DND-41 (cell line): ENCODE measurements at regions not wholly inside any gene's neighbourhood (a gene's known extent, or its start where the extent isn't known, plus 50 kb on each side); places are given as distances from the start of the nearest gene placed in this dataset.

Experiments
- ATAC-seq: fragments of 200-7000 bp; cut with Tn5 transposase; 3 replicates; pipeline ENCODE4 v1.9.1; 2021; ENCODE audit warnings: low read depth; ENCODE audit not compliant: insufficient read depth
- DNase-seq: peaks from one replicate; pipeline ENCODE4 v3.0.0-alpha.2; 2020
- H2AFZ ChIP-seq: 2 replicates; pipeline ENCODE4 v1.6.0; 2012; ENCODE audit warnings: low read depth, low read length
- H3K27ac ChIP-seq: 2 replicates; pipeline ENCODE4 v1.5.1; 2012; ENCODE audit warnings: low read length, inconsistent platforms
- H3K27me3 ChIP-seq: fragments of 200-600 bp; sonication (generic); 2 replicates; pipeline ENCODE4 v1.6.0; 2012; ENCODE audit warnings: low read length, mild to moderate bottlenecking, inconsistent platforms; ENCODE audit not compliant: insufficient read depth, poor library complexity
- H3K36me3 ChIP-seq: 2 replicates; pipeline ENCODE4 v1.5.1; 2012; ENCODE audit warnings: low read length, inconsistent platforms; ENCODE audit not compliant: insufficient read depth
- H3K4me1 ChIP-seq: 2 replicates; pipeline ENCODE4 v1.5.1; 2012; ENCODE audit warnings: mild to moderate bottlenecking, low read length; ENCODE audit not compliant: insufficient read depth
- H3K4me2 ChIP-seq: 2 replicates; pipeline ENCODE4 v1.6.0; 2012; ENCODE audit warnings: mild to moderate bottlenecking, moderate library complexity, low read length, inconsistent platforms; ENCODE audit not compliant: insufficient read depth
- H3K4me3 ChIP-seq, 2 experiments: fragments of 200-600 bp in 1 of 2; shearing (Covaris generic) in 1 of 2; 2 replicates each; pipeline ENCODE4 v1.5.1; 2012 to 2016; ENCODE audit warnings: inconsistent platforms in 2 of 2, low read length in 2 of 2, mild to moderate bottlenecking in 2 of 2, low read depth in 1 of 2, moderate library complexity in 1 of 2
- H3K79me2 ChIP-seq: 2 replicates; pipeline ENCODE4 v1.6.0; 2012; ENCODE audit warnings: low read length, inconsistent platforms; ENCODE audit not compliant: insufficient read depth
- H3K9ac ChIP-seq: 2 replicates; pipeline ENCODE4 v1.6.0; 2012; ENCODE audit warnings: low read depth, mild to moderate bottlenecking, inconsistent platforms, low read length, moderate library complexity
- H3K9me3 ChIP-seq: 2 replicates; pipeline ENCODE4 v1.5.1; 2012; ENCODE audit warnings: low read length, moderate library complexity, mild to moderate bottlenecking, inconsistent platforms; ENCODE audit not compliant: insufficient read depth, severe bottlenecking
- H4K20me1 ChIP-seq: 2 replicates; pipeline ENCODE4 v1.6.0; 2012; ENCODE audit warnings: low read length; ENCODE audit not compliant: insufficient read depth
- CTCF ChIP-seq: IDR thresholded peaks from 2 replicates; pipeline ENCODE4 v1.5.1; 2012; ENCODE audit warnings: borderline replicate concordance, low read length, moderate library complexity, mild to moderate bottlenecking; ENCODE audit not compliant: poor library complexity, severe bottlenecking; ENCODE audit errors: extremely low read depth
- EZH2 ChIP-seq: IDR thresholded peaks from 3 replicates; pipeline ENCODE4 v1.6.1; 2012; ENCODE audit warnings: borderline replicate concordance, low read depth, mild to moderate bottlenecking, moderate library complexity, low read length, inconsistent platforms; ENCODE audit not compliant: severe bottlenecking

- Histone ChIP-seq H3K4me3 (no peak overlapping the region), H4K20me1 (no peaks in the 10 kb centered on the region), H3K9ac (no peak overlapping the region), H2AFZ (no peak overlapping the region), H3K27ac (no peak overlapping the region), H3K4me2 (no peak overlapping the region), H3K4me1 (no peaks in the 10 kb centered on the region; the same call in 1 of the 2 replicates), H3K27me3 (peaks cover 29% of the 10 kb centered on the region), H3K9me3 (no peaks in the 10 kb centered on the region), H3K36me3 (no peaks in the 10 kb centered on the region), H3K79me2 (no peaks in the 10 kb centered on the region)
- no peak for DNase-seq
- no peak for TF ChIP-seq EZH2
- TF ChIP-seq CTCF = no peak
- no peak for ATAC-seq
Measured at GRCh38 chr2:126975671-126976655, 77.3 kb downstream of the TEX51 start.

GRCh38 chr2:126976721-126977328 is 78.1 kb downstream of the TEX51 start:
- H3K36me3 ChIP-seq = no peaks in the 10 kb centered on the region
- no peak for ATAC-seq
- no peak overlapping the region for H3K9ac ChIP-seq
- TF ChIP-seq CTCF (no peak), EZH2 (no peak)
- H3K9me3 ChIP-seq = no peaks in the 10 kb centered on the region
- no peaks in the 10 kb centered on the region for H3K79me2 ChIP-seq
- H3K4me3 ChIP-seq = no peak overlapping the region
- H3K4me1 ChIP-seq = no peaks in the 10 kb centered on the region; the same call in 1 of the 2 replicates
- H3K27ac ChIP-seq = no peak overlapping the region
- peaks cover 29% of the 10 kb centered on the region for H3K27me3 ChIP-seq
- H2AFZ ChIP-seq = no peak overlapping the region
- DNase-seq = no peak
- no peak overlapping the region for H3K4me2 ChIP-seq
- no peaks in the 10 kb centered on the region for H4K20me1 ChIP-seq

GRCh38 chr2:126978333-126978732 is 79.6 kb downstream of the TEX51 start:
- Histone ChIP-seq H3K36me3 (no peaks in the 10 kb centered on the region), H2AFZ (no peak overlapping the region), H3K79me2 (no peaks in the 10 kb centered on the region), H3K9me3 (no peaks in the 10 kb centered on the region), H3K27ac (no peak overlapping the region), H3K9ac (no peak overlapping the region), H3K4me1 (no peaks in the 10 kb centered on the region), H4K20me1 (no peaks in the 10 kb centered on the region), H3K4me2 (no peak overlapping the region), H3K27me3 (peaks cover 20% of the 10 kb centered on the region), H3K4me3 (no peak overlapping the region)
- ATAC-seq (no peak), DNase-seq (no peak)
- TF ChIP-seq EZH2 (no peak), CTCF (no peak)
